Embryonic facial prominence (tissue), 1 donor: ENCODE measurements at regions not wholly inside any gene's neighbourhood (a gene's known extent, or its start where the extent isn't known, plus 50 kb on each side); places are given as distances from the start of the nearest gene placed in this dataset.
"Not testable (repeated sequence)": the region's sequence is repeated elsewhere in the genome, so short reads cannot be mapped to it uniquely, and the experiment has no call there.

ENCODE experiments used
- DNase-seq: peaks from one replicate; pipeline ENCODE4 v3.0.0-alpha.2; 2016; ENCODE audit errors: extremely low spot score

DNA sequence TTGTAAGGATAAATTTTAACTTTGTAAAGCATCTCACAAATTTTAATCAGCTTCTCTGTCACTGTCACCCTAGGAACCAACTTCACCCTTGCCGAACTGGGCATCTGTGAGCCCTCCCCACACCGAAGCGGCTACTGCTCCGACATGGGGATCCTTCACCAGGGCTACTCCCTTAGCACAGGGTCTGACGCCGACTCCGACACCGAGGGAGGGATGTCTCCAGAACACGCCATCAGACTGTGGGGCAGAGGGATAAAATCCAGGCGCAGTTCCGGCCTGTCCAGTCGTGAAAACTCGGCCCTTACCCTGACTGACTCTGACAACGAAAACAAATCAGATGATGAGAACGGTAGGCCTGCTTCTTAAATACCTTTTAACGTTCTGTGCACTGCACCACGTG, 916.3 kb upstream of the WWC1 start:
- no peak for DNase-seq

DNA sequence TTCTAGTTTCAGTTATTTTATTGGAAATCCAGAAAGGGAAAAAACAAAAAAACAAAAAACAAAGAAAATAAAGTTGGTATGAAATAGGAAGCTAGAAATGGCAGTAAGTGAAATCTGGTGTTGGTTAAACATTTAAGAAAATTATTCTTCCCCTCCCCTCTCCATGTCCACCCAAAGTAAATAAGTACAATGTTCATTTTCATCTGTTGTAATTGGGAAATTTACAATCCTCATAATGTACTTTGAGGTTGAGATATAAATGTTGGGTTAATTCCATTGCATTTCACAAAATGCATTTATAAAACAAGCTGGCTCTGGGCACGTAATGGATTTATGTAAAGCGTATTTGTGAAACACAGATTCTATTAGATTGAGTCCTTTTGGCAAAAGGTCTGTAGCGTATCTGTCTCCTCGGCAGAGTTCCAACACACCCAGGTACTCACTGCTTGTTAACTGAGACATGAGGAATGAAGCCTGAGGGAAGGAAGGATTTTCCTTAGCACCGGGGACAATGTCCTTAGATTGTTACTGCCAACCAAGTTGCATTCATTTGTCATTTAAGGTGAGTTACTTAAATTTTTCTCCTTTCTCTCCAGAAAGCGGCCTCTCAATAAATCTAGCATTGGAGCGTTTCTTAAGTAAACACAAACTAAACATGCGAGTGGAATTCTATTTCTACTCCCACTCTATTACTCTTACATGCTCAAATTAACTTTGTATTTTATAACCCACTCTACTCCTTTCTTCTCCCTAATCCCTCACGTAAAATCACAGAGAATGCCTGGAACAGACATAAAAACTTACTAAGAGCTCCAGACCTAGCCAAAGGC, 912.3 kb upstream of the WWC1 start:
- no peak for DNase-seq

GRCh38 chr5:167381457-167381856, 910.0 kb upstream of the WWC1 start:
- no peak for DNase-seq

DNA sequence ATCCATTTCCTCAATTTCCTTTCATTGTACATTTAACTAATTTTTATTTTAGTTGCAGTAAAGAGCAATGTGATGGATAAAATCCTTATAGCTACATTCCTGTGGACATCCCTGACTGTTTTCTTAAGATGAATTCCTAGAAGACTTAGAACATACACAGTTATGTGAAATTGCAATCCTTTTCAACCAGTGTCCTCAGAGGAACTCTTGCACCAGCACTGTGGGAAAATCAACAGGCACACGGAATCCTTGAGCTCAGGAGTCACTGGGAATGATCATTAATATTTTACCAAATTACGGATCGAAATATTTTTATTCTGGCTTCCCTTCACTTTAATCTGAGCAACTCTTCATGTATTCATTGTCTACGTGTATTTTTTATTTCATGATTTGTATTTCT, 901.9 kb upstream of the WWC1 start:
- no peak for DNase-seq

DNA sequence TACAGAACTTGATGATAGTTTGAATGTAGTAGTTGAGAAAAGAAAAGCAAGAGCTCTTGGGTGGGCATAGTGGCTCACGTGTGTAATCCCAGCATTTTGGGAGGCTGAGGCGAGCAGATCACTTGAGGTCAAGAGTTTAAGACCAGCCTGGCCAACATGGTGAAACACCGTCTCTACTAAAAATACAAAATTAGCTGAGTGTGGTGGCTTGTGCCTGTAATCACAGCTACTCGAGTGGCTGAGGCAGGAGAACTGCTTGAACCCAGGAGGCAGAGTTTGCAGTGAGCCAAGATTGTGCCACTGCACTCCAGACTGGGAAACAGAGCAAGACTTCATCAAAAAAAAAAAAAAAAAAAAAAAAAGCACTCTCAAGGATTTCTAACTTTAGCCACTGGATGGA, 900.2 kb upstream of the WWC1 start:
- not testable (repeated sequence) for DNase-seq

- DNase-seq = no peak
Measured at GRCh38 chr5:167392240-167392639, 899.2 kb upstream of the WWC1 start.

DNA sequence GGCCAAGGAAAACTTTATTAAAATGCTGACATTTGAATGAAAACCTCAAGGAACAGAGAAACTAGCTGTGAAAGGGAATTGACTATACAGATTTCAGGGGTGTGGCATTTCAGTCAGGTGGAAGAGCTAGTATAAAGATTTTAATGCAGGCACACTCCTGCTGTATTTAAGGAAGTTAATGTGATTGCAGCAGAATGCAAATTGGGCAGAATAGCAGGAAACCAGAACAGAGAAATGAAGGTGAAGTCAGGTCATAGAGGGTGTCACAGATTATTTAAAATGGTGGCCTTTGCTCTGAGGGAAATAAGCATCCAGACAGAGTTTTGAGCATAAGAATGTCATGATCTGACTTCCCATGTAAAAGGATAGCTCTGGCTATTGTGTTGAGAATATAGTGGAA, 898.1 kb upstream of the WWC1 start:
- no peak for DNase-seq

DNA sequence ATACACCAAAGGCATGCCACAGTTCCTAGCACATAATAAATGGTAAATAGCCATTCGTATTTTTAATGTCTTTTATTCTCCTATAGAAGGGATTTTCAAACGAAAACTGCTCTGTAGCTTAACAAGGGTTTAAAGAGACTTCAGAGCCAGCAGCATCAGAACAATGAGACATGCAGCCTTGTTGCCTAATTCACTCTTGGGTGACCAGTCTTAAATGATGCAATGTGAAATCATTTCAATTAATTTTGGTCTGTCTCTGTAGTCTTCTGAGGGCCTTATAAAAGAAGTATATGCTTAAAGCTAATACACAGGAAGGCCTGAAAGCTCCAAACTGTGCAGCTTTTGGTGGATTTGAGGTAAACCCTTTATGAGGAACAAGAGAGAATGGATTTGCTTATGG, 888.8 kb upstream of the WWC1 start:
- DNase-seq = no peak

DNA sequence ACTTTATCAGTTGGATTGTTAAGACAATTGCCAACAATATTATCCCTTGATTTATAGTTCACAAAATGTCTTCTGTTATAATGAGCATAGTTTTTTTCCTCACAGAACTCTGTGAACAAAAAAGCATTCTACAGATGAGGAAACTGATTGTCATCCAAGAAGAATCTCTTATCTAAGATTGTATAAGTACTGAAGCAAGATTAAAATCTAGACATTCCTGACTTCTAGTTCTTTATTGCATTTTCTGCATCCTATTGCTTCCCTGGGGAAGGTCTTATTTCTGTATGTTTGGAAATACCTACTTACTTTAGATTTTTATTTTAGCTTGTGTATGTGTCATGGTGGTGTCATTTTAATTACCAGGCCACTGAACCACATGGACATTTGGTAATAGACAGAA, 884.9 kb upstream of the WWC1 start:
- no peak for DNase-seq

GRCh38 chr5:167412556-167412955, 878.9 kb upstream of the WWC1 start:
- DNase-seq = no peak

- no peak for DNase-seq
Measured at GRCh38 chr5:167413506-167413905, 877.9 kb upstream of the WWC1 start.

DNA sequence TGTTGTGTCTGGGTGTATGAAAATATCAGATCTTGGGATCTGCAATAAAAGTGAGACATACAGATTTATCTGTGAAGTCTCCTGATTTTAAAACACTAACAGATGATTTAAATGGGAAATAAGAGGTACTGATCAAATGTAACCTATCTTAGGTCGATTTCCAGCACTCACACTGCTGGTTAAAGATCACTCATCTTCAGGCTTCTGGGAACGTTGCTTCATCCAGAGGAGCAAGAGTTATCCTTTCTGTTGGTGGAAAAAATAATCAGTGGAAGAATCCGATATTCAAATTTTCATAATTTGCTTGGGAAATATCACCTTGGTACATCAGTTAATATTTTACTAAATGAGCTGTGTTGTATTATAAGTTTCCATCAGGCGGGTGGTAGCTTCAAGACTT, 876.8 kb upstream of the WWC1 start:
- no peak for DNase-seq

- DNase-seq = no peak
Measured at GRCh38 chr5:167415779-167416746, 875.4 kb upstream of the WWC1 start.

DNA sequence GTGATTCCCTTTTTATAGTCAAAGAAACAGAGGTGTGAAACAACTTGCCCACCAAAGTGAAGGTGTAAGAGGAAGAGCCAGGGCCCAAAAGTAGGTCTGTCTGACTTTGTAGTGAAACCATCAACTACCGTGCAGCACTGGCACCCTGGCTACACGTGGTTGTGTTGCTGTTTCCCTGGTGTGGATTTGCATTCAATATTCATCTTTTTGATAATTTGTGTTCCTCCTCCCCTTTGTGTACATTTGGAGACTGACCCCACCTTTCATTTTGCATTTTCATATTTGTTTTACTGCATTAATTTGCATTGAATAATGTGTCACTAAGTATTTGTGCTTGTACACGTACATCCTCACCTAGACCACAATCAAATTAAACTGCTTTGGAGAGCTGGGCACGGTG, 873.8 kb upstream of the WWC1 start:
- no peak for DNase-seq

- no peak for DNase-seq
Measured at GRCh38 chr5:167425161-167425560, 866.3 kb upstream of the WWC1 start.

- DNase-seq = no peak
Measured at GRCh38 chr5:167426501-167426900, 864.9 kb upstream of the WWC1 start.

- not testable (repeated sequence) for DNase-seq
Measured at GRCh38 chr5:167427641-167428040, 863.8 kb upstream of the WWC1 start.

- DNase-seq = no peak
Measured at GRCh38 chr5:167440846-167441245, 850.6 kb upstream of the WWC1 start.

- no peak for DNase-seq
Measured at GRCh38 chr5:167442922-167443321, 848.5 kb upstream of the WWC1 start.

DNA sequence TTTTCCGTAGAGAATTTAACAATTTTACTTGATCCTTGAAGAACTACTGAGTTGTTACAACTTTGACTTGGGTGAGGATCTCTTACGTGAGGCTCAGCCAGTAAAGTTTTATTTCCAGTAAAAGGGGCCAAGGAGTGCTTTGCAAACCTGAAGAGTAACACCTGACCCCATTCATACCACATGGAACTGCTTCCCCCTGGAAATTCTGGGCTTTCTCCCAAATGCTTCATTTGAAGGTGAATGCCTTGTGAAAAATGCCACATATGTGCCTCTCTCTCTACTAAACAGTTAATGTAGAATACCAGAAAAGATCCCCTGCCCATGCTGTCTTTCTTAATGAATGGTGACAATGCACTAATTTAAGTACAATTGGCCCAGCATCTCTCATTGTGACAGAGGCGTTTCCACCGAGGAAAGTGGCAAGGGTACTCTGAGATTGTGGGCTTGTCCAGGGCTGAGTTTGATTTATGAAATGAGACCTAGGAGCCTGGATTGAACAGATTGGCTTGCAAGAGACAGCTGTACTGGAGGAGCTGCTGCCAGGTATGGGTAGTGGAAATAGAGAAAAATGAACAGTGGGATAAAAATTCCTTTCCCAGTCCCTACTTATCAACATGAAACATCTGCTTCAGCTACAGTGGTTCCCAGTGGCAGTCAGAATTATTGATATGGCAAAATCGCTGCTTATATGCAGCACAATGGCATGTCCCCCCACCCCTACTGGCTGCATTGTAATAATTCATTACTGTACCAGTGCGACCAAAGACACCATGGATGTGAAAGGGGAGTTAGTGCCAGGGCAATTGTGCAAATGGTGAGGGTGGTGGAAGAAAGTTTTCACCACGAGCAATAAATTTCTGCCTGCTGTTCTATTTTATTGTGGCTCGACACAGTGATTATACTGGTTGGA, 843.7 kb upstream of the WWC1 start:
- DNase-seq = no peak

DNA sequence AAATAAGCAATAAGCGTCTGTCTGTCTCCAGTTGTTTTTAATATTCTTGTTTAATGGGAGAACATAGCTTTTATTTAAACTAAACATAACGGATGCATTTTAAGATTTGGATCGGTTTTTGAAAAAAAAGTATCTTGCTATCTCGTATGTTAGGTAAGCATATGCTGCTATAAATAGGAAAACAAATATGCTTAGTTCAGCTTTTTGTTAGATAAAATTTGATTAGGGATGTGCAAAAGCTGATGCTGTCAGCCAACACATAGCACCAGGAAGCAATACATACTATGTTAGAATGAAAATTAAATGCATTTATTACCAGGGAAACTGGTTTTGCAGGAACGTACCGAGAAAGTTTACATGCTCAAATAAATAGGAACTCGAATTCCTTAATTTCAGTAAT, 843.1 kb upstream of the WWC1 start:
- DNase-seq = no peak

DNA sequence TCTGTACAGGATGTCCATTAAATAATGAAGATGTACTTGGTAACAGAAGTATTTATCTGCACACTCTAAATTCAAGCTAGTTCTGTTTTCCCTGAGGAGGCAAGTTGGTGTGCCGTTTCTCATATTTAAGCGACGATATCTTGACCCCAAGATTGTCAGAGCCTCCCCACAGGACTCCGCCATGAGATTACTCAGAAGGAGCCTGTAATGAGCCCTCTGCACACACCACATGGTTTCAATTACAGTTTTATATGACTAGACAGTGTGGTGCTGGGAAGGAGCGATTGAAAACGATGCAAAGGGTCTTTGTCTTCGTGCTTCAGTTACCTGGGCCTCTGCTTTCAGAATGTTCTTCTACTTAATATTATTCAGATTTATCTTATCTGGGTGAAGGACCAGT, 840.4 kb upstream of the WWC1 start:
- DNase-seq = no peak
